ENCODE measurements at regions not wholly inside any gene's neighbourhood (a gene's known extent, or its start where the extent isn't known, plus 50 kb on each side); places are given as distances from the start of the nearest gene placed in this dataset.

DNA sequence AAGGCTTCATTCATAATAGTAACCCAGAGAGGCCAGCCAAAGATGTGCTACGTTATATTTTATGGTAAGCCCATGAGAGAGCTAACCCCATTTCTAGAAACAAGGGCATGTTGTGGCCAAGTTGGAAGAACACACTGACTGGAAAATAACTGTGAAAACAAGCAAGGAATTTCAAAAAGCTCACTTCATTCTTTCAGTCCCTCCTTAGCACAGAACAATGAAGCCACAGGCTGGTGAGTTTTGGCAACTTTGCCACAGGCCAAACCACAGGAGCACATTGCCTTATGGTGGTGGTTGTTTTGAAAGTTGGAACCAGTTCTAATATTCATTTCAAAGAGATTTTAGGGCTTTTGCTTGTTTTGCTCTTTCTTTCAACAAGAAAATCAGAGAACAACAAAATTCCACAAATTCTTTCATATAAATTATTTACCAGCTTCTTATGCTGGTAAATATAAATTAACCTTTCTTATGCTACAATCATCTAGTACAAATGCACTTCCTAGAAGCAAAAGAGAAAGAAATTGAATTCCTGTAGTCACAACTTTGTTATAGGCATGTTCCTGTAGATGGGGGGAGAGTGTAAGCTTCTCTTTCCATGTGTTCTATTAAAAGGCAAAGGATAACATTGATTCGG is 225.4 kb upstream of the RFX3 start:
- no peak for FAIRE-seq

DNA sequence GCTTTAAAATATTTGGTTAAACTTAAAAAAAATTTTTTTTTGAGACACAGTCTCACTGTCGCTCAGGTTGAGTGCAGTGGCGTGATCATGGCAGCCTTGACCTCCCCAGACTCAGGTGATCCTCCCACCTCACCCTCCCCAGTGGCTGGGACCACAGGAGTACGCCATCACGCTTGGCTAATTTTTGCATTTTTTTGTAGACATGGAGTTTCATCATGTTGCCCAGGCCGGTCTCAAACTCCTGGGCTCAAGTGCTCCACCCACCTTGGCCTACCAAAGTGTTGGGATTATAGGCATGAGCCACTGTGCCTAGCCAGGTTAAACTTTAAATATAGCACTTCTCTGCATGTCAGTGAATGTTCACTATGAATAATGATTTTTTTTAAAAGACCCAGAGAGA is 224.5 kb upstream of the RFX3 start:
- no peaks in the 10 kb centered on the region for H3K9me3 ChIP-seq (replicated peaks; ENCODE audit: control insufficient read depth, insufficient read depth, low read length)
- TF ChIP-seq PAX8 (IDR thresholded peaks at IDR 0.05) (no peak), RAD21 (IDR thresholded peaks at IDR 0.05; ENCODE audit: insufficient read depth, low read depth, low read length) (no peak), IKZF1 (conservative IDR thresholded peaks at IDR 0.05) (no peak), GABPA (IDR thresholded peaks at IDR 0.05; ENCODE audit: low read depth) (no peak), ATF2 (IDR thresholded peaks at IDR 0.05; ENCODE audit: low read length) (no peak), HDAC6 (IDR thresholded peaks at IDR 0.05; ENCODE audit: unreplicated experiment) (no peak), CTCF (IDR thresholded peaks at IDR 0.05 in 2 of 3, conservative IDR thresholded peaks at IDR 0.05 in 1 of 3; ENCODE audit: control insufficient read depth in 2 of 3, extremely low read depth in 1 of 3, insufficient read depth in 1 of 3, low read depth in 3 of 3, low read length in 3 of 3) (no peak), ATF7 (IDR thresholded peaks at IDR 0.05; ENCODE audit: low read depth) (no peak), PML (IDR thresholded peaks at IDR 0.05; ENCODE audit: low read length) (no peak)
- no peak overlapping the region for H3K9ac ChIP-seq (ENCODE audit: control insufficient read depth, insufficient read depth, low read length)
- FAIRE-seq, result no peak
- no TSS peak for BruUV-seq (replicated peaks)
- H3K79me2 ChIP-seq (ENCODE audit: control insufficient read depth, insufficient read depth, low read length), result no peaks in the 10 kb centered on the region
- no peaks in the 10 kb centered on the region for H3K36me3 ChIP-seq (ENCODE audit: control insufficient read depth in 2 of 2, insufficient read depth in 2 of 2, low read length in 1 of 2)
- ChIA-PET CTCF (no interaction called here), RAD21 (ENCODE audit: unreplicated experiment) (no interaction called here), SMC1A (ENCODE audit: uncharacterized antibody, unreplicated experiment) (no interaction called here), POLR2A (no interaction called here)
- intact Hi-C loops (cut with micrococcal nuclease; ENCODE audit: unreplicated experiment), result no loop called here
- WGBS (ENCODE audit: insufficient coverage, insufficient replicate concordance, low lambda C conversion rate, missing lambda C conversion rate), result 46% methylated on average over 5 of the region's 5 CpGs
- no peak overlapping the region for H2AFZ ChIP-seq (ENCODE audit: control insufficient read depth, low read depth, low read length)
- in situ Hi-C loops (cut with MboI), result no loop called here
- ATAC-seq, result no peak
- no peak overlapping the region for H3K4me2 ChIP-seq (ENCODE audit: control insufficient read depth, insufficient read depth)
- no peaks in the 10 kb centered on the region for H4K20me1 ChIP-seq (ENCODE audit: control insufficient read depth, insufficient read depth)
- no peaks in the 10 kb centered on the region for H3K4me1 ChIP-seq (ENCODE audit: control insufficient read depth, insufficient read depth, low read length)
- no peaks in the 10 kb centered on the region for H3K27me3 ChIP-seq (replicated peaks in 1 of 2; ENCODE audit: control insufficient read depth in 2 of 2, insufficient read depth in 2 of 2, low read length in 1 of 2)
- no peak overlapping the region for H3K4me3 ChIP-seq
- H3K27ac ChIP-seq (ENCODE audit: control insufficient read depth, insufficient read depth), result no peak overlapping the region
- no peak for DNase-seq (ENCODE audit: low read depth, low spot score)

More for the DNA sequence above, 225.4 kb upstream of the RFX3 start:
- no peaks in the 10 kb centered on the region for H3K79me2 ChIP-seq (ENCODE audit: control insufficient read depth, insufficient read depth, low read length)
- WGBS (ENCODE audit: insufficient coverage, insufficient replicate concordance, low lambda C conversion rate, missing lambda C conversion rate), result 27% methylated on average over 2 of the region's 2 CpGs
- H3K36me3 ChIP-seq (ENCODE audit: control insufficient read depth in 2 of 2, insufficient read depth in 2 of 2, low read length in 1 of 2), result no peaks in the 10 kb centered on the region
- no peak for DNase-seq (ENCODE audit: low read depth, low spot score)
- ChIA-PET RAD21 (ENCODE audit: unreplicated experiment) (no interaction called here), CTCF (no interaction called here), SMC1A (ENCODE audit: uncharacterized antibody, unreplicated experiment) (no interaction called here), POLR2A (interaction anchor here (0.7 kb wide), 1 partner anchor 604 kb away, joined by 3 read pairs; no protein-coding TSS in a partner anchor)
- H3K4me3 ChIP-seq, result no peak overlapping the region
- in situ Hi-C loops (cut with MboI) (no loop called here), intact Hi-C loops (cut with micrococcal nuclease; ENCODE audit: unreplicated experiment) (no loop called here)
- H3K9ac ChIP-seq (ENCODE audit: control insufficient read depth, insufficient read depth, low read length), result no peak overlapping the region
- H3K9me3 ChIP-seq (replicated peaks; ENCODE audit: control insufficient read depth, insufficient read depth, low read length), result no peaks in the 10 kb centered on the region
- TF ChIP-seq NKRF (conservative IDR thresholded peaks at IDR 0.05), result no peak
- no TSS peak for BruUV-seq (replicated peaks)
- ATAC-seq, result no peak
- no peak overlapping the region for H3K4me2 ChIP-seq (ENCODE audit: control insufficient read depth, insufficient read depth)
- no peaks in the 10 kb centered on the region for H4K20me1 ChIP-seq (ENCODE audit: control insufficient read depth, insufficient read depth)
- no peaks in the 10 kb centered on the region for H3K27me3 ChIP-seq (replicated peaks in 1 of 2; ENCODE audit: control insufficient read depth in 2 of 2, insufficient read depth in 2 of 2, low read length in 1 of 2)
- H2AFZ ChIP-seq (ENCODE audit: control insufficient read depth, low read depth, low read length), result no peak overlapping the region
- H3K4me1 ChIP-seq (ENCODE audit: control insufficient read depth, insufficient read depth, low read length), result no peaks in the 10 kb centered on the region
- H3K27ac ChIP-seq (ENCODE audit: control insufficient read depth, insufficient read depth), result no peak overlapping the region
